Mucosa of stomach (tissue), 1 donor: ENCODE measurements at regions not wholly inside any gene's neighbourhood (a gene's known extent, or its start where the extent isn't known, plus 50 kb on each side); places are given as distances from the start of the nearest gene placed in this dataset.

ENCODE experiments used
- H3K27me3 ChIP-seq: one replicate; pipeline ENCODE4 v1.7.0; 2013; ENCODE audit warnings: mild to moderate bottlenecking, low read length; ENCODE audit not compliant: control insufficient read depth, insufficient read depth
- H3K36me3 ChIP-seq: one replicate; pipeline ENCODE4 v1.7.0; 2013; ENCODE audit warnings: low read length; ENCODE audit not compliant: control insufficient read depth, insufficient read depth
- H3K4me1 ChIP-seq: one replicate; pipeline ENCODE4 v1.7.0; 2013; ENCODE audit warnings: mild to moderate bottlenecking, low read length; ENCODE audit not compliant: control insufficient read depth, insufficient read depth
- H3K4me3 ChIP-seq: one replicate; pipeline ENCODE4 v1.7.0; 2013; ENCODE audit warnings: low read length
- H3K9ac ChIP-seq: one replicate; pipeline ENCODE4 v1.7.0; 2013; ENCODE audit warnings: mild to moderate bottlenecking, low read length, moderate library complexity
- H3K9me3 ChIP-seq: one replicate; pipeline ENCODE4 v1.7.0; 2013; ENCODE audit warnings: mild to moderate bottlenecking, low read length, moderate library complexity; ENCODE audit not compliant: control insufficient read depth
- donor health status: Pancreatic carcinoma.

DNA sequence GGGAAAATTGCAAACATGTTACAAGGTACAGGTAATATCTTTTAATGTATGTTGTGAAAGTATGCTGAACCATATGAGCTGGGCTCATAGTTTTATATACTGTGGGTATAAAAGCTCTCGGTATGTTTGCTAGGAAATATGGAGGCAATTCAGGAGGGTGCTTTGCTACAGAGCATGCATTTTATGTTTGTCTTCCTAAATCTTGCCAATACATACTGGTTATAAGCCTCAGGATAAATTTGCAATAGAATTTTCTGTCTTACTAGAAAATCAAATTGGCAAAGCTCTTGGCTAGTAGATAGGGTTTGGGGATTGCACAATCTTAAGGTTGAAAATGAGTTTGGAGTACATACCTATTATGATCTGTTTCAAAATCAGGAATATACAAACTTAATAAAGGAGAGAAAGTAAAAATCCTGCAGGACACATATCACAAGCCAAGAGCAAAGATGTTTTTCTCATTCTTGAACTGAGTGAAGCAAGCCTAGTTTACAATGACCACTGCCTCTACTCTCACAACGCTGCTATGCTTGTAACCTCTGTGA, 751.2 kb downstream of the HDGFL1 start:
- H3K4me1 ChIP-seq: no peaks in the 10 kb centered on the region
- H3K36me3 ChIP-seq: no peaks in the 10 kb centered on the region
- H3K9ac ChIP-seq: no peak overlapping the region
- no peaks in the 10 kb centered on the region for H3K27me3 ChIP-seq
- H3K4me3 ChIP-seq: no peak overlapping the region
- H3K9me3 ChIP-seq: no peaks in the 10 kb centered on the region

DNA sequence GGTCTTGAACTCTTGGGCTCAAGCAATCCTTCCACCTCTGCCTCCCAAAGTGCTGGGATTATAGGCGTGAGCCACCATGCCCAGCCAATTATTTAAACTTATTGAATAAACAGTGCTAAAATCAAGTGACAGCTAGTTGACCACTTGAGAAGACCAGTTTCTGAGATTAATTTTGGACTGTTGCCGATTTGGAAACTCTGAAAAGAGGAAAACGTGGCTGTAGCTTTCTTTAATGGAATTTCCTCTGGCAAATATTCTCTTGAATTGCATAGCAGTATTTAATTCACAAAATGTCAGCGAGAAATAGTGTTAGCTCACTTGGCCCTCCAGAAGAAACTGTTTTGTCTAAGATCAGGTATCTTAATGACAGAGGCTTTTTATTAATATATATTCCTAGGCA, 754.5 kb downstream of the HDGFL1 start:
- H3K9ac ChIP-seq: no peak overlapping the region
- no peaks in the 10 kb centered on the region for H3K36me3 ChIP-seq
- H3K27me3 ChIP-seq: no peaks in the 10 kb centered on the region
- H3K9me3 ChIP-seq: no peaks in the 10 kb centered on the region
- H3K4me1 ChIP-seq: no peaks in the 10 kb centered on the region
- H3K4me3 ChIP-seq: no peak overlapping the region

DNA sequence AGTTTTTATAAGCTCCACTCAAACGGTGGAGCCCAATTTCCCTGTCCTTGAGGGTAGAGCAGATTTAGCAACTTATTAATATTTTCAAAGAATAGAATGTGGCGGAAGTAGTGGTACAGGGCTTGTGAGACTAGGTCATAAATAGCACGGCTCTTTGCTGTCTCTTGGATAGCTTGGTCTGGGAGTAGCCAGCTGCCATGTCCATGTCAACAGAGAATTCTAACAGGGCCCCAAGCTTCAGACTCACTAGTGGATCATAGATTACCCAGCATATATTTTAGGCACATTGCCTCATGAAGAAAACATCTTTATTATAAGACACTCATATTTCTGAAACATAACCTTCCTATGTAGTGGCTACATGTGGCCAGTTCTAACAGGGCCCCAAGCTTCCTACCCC, 755.7 kb downstream of the HDGFL1 start:
- no peak overlapping the region for H3K4me3 ChIP-seq

DNA sequence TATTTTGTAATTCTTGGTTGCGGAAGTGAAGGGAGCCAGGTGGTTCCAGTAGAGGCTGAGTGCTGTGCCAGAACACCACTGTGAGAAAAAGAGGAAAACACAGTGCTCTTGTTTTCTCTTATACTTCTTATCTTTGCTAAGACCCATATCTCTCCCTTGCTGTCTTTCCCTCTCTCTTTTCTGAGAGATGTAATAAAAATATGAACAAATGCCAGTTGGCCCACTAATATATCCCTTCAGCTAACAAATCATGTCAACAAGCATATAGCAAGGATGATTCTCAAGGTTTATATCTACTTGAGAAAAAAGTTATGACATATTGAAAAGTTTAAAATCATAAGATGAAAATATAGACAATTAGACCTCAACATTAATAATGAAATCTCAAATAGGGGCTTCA, 758.3 kb downstream of the HDGFL1 start:
- Histone ChIP-seq H3K9ac (no peak overlapping the region), H3K27me3 (no peaks in the 10 kb centered on the region), H3K4me1 (no peaks in the 10 kb centered on the region), H3K4me3 (no peak overlapping the region), H3K36me3 (no peaks in the 10 kb centered on the region), H3K9me3 (no peaks in the 10 kb centered on the region)

More for the DNA sequence above, 755.7 kb downstream of the HDGFL1 start:
- Histone ChIP-seq H3K36me3 (no peaks in the 10 kb centered on the region), H3K4me1 (no peaks in the 10 kb centered on the region), H3K9ac (no peak overlapping the region), H3K27me3 (no peaks in the 10 kb centered on the region), H3K9me3 (no peaks in the 10 kb centered on the region)

DNA sequence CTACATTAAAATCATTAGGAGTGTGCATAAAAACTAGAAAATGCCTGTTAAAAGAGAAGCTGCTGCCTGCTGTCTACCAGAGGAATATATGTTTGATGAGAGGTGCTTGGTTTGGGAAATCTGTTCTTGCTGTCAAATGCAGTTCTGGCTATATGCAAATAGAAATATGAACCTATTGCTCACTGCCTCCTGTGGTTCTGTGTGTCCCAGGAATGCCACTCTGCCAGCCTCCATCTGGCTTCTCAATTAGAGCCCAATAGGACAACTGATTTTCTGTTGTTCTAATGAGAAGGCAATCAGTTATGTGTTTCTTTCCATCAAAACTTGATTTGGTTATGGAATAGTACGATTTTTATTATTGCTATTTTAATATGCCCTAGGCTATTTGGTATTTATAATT, 759.7 kb downstream of the HDGFL1 start:
- H3K36me3 ChIP-seq: no peaks in the 10 kb centered on the region
- H3K9ac ChIP-seq: no peak overlapping the region
- no peaks in the 10 kb centered on the region for H3K27me3 ChIP-seq
- no peaks in the 10 kb centered on the region for H3K9me3 ChIP-seq
- H3K4me3 ChIP-seq: no peak overlapping the region
- H3K4me1 ChIP-seq: no peaks in the 10 kb centered on the region

DNA sequence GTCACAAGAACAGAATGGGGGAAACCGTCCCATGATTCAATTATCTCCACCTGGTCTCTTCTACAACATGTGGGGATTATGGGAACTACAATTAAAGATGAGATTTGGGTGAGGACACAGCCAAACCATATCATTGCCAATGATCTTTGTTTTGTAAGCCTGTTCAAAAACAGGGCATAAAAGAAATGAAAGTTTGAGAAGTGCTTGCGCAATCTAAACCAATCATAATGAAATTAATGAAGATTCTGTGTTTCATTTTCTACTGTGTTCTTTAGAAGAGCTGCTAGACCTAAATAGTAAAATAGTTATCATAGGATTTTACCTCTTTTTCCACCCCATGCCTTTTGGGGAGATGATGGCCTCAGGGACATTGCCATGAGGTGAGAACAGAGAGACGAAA, 761.3 kb downstream of the HDGFL1 start:
- Histone ChIP-seq H3K27me3 (no peaks in the 10 kb centered on the region), H3K9ac (no peak overlapping the region), H3K36me3 (no peaks in the 10 kb centered on the region), H3K4me3 (no peak overlapping the region), H3K4me1 (no peaks in the 10 kb centered on the region), H3K9me3 (no peaks in the 10 kb centered on the region)

DNA sequence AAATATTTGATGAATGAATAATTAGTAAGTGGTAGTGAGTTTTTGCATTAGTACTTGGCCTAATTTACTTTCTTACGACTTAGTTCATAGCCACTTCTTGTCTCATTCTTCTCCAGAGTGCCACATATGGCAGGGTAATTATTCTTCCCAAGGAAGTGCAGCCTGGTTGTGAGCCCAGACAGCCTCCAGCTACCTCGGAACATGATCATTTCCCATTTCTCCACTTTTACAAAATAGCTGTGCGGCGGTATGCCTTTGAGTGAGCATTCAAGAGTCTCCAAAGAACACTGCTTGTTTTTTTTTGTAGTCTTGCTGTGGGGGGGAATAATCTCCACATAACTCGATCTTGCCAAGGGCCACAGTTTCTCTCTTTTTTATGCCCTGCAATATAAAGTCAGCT, 765.0 kb downstream of the HDGFL1 start:
- H3K36me3 ChIP-seq: no peaks in the 10 kb centered on the region
- no peak overlapping the region for H3K9ac ChIP-seq
- no peaks in the 10 kb centered on the region for H3K4me1 ChIP-seq
- H3K4me3 ChIP-seq: no peak overlapping the region
- no peaks in the 10 kb centered on the region for H3K9me3 ChIP-seq
- no peaks in the 10 kb centered on the region for H3K27me3 ChIP-seq

DNA sequence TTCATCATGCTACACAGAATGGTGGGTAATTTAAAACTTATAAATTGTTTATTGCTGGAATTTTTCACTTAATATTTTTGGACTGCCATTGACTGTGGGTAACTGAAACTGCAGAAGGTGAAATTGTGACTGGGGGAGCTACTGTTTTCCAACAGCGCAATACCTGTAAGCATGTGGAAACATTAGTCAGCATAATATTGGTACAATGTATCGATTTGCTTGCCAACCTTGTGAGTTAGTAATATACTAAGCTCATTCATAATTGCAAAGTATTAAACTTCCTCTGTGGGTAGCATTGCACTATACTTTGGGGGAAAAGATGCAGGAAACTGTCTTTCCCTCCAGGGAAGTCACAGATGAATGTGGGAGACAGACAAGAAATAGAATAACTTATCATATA, 766.5 kb downstream of the HDGFL1 start:
- H3K4me3 ChIP-seq: no peak overlapping the region
- H3K36me3 ChIP-seq: no peaks in the 10 kb centered on the region
- no peaks in the 10 kb centered on the region for H3K27me3 ChIP-seq
- no peaks in the 10 kb centered on the region for H3K4me1 ChIP-seq
- H3K9ac ChIP-seq: no peak overlapping the region
- no peaks in the 10 kb centered on the region for H3K9me3 ChIP-seq

DNA sequence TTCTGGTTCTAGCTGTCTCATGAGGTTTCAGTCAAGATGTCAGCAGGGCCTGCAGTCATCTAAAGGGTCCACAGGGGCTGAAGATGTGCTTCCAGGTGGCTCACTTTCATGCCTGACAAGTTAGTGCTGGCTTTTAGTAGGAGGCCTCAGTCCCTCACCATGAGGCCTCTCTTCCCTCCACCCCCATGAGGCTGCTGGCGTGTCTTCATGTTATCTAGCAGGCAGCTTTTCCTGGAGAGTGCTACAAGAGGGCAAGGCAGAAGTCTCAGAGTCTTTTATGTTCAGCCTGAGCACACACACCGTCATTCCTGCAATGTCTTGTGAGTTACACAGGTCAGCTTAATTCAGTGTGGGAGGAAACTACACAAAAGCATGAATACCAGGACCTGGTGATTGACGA, 769.9 kb downstream of the HDGFL1 start:
- no peaks in the 10 kb centered on the region for H3K9me3 ChIP-seq
- H3K36me3 ChIP-seq: no peaks in the 10 kb centered on the region
- no peaks in the 10 kb centered on the region for H3K4me1 ChIP-seq
- H3K27me3 ChIP-seq: no peaks in the 10 kb centered on the region
- H3K4me3 ChIP-seq: no peak overlapping the region
- H3K9ac ChIP-seq: no peak overlapping the region

DNA sequence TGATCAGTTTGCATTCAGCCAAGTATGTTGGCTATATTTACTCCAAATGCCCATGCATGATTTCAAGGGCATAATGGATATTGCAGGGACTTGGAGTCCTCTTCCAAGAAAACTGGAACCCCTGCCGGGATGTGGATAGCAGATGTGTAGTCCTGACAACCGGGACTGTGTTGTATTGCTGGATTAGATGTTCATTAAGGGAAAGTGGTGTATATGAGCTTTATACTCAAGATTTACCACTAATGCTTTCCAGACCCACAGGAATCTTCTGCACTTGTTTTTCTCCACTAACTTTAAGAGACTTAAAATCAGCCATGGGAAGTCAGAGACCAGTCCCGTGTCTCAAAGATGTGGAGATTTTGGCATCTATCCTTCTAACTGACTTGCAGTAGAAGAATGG, 770.9 kb downstream of the HDGFL1 start:
- H3K4me3 ChIP-seq: no peak overlapping the region
- no peaks in the 10 kb centered on the region for H3K27me3 ChIP-seq
- H3K4me1 ChIP-seq: no peaks in the 10 kb centered on the region
- no peaks in the 10 kb centered on the region for H3K36me3 ChIP-seq
- no peak overlapping the region for H3K9ac ChIP-seq
- H3K9me3 ChIP-seq: no peaks in the 10 kb centered on the region

DNA sequence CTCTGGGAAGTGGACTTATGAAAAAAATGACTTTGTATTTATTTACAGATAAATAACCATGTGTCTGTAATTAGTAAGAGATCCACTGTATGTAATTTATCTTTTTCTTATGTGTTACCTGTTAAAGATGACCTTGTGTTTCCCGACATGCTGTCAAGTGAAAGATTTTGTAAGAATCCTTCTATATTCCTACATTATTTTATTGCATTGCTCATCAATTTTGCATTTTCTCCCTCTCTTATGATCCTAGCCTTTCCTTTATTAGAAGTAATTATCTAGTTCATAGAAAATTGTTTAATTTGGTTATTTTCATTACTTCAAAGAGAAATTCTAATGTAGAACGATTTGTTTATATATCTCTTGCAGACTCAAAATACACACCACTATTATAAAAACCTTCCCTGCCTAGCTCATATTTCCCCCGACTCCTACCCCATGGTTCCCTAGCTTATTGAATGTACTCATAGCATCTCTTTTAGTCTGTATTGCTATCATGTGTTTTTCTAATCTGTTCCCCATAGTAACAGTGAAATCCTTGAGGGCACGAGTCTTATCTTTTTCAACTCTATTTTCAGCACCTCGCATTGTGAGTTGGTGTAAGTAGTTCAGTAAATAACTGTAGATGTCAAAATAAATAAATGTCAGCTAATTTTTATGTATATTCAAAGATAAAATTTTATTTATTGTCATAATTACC, 774.4 kb downstream of the HDGFL1 start:
- Histone ChIP-seq H3K9ac (no peak overlapping the region), H3K27me3 (no peaks in the 10 kb centered on the region), H3K4me1 (no peaks in the 10 kb centered on the region), H3K9me3 (no peaks in the 10 kb centered on the region), H3K36me3 (no peaks in the 10 kb centered on the region), H3K4me3 (no peak overlapping the region)

DNA sequence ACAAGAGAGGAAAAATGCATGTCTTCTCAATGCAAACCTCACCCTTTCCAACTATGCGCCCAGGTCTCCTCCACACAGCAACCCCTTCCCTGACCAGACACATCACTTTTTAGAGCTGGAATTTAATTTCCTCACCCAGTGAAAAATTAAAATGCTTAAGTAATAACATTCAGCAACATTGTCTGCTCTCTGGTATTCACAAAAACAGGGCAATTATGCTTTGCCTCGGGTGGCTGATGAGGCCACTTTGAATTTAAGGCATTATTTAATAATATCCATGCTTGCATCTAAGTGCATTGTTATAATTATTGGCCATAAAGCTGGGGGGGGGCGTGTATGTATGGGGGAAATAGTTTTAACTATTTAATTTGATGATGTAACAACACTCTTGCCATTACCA, 777.8 kb upstream of the NRSN1 start:
- Histone ChIP-seq H3K9ac (no peak overlapping the region), H3K27me3 (no peaks in the 10 kb centered on the region)

More for the DNA sequence above, 777.8 kb upstream of the NRSN1 start:
- no peaks in the 10 kb centered on the region for H3K9me3 ChIP-seq
- no peaks in the 10 kb centered on the region for H3K4me1 ChIP-seq
- no peak overlapping the region for H3K4me3 ChIP-seq
- no peaks in the 10 kb centered on the region for H3K36me3 ChIP-seq
